HCT116 (cell line): ENCODE measurements at regions not wholly inside any gene's neighbourhood (a gene's known extent, or its start where the extent isn't known, plus 50 kb on each side); places are given as distances from the start of the nearest gene placed in this dataset.

Experiments
- ATAC-seq: fragments of 200-7000 bp; cut with Tn5 transposase; 2 replicates; pipeline ENCODE4 v1.9.1; 2020; ENCODE audit warnings: mild to moderate bottlenecking, moderate library complexity
- BruUV-seq: library from RNA; stranded (reverse); fragments of 400-500 nt; replicated peaks from 2 replicates; lab custom pipeline; 2021; lab: Mats Ljungman, UMichigan
- CTCF ChIA-PET: fragments of 300-600 bp; sonication (Branson Sonifier 250); formaldehyde crosslinking; loops from one replicate; lab custom pipeline; 2021; ENCODE audit warnings: antibody characterized with exemption; lab: Charles Lee
- POLR2A ChIA-PET: fragments of 300-600, 350-600 bp; sonication (Branson Sonifier 250); formaldehyde crosslinking; loops from one replicate; lab custom pipeline; 2021; ENCODE audit warnings: antibody characterized with exemption; lab: Charles Lee
- RAD21 ChIA-PET, 2 experiments: fragments of 300-600 bp; sonication (Branson Sonifier 250); formaldehyde crosslinking; loops; one replicate each; lab custom pipeline; 2023; ENCODE audit warnings: low total read pairs in 2 of 2; ENCODE audit not compliant: uncharacterized antibody in 2 of 2, unreplicated experiment in 2 of 2, low non-redundant PET in 1 of 2; lab: Charles Lee
- DNase-seq: peaks from one replicate; pipeline ENCODE4 v3.0.0-alpha.2; 2010; ENCODE audit warnings: low read depth, low spot score
- H2AFZ ChIP-seq: fragments of 200-600 bp; shearing (Covaris generic), sonication (generic); 2 replicates; pipeline ENCODE4 v1.6.1; 2017; ENCODE audit warnings: low read depth, mixed run types, mixed read lengths, antibody characterized with exemption, low read length; ENCODE audit not compliant: poor library complexity, severe bottlenecking
- H3K27ac ChIP-seq: 2 replicates; pipeline ENCODE4 v1.5.1; 2012; ENCODE audit warnings: low read depth, low read length
- H3K27me3 ChIP-seq: fragments of 200-600 bp; sonication (generic); 2 replicates; pipeline ENCODE4 v1.6.1; 2016; ENCODE audit warnings: mixed run types, low read length, mixed read lengths; ENCODE audit not compliant: insufficient read depth
- H3K36me3 ChIP-seq, 2 experiments: fragments of 200-500 bp in 1 of 2; fragments of 200-600 bp in 1 of 2; sonication (Bioruptor generic) in 1 of 2; sonication (generic) in 1 of 2; 2 replicates each; pipeline versions ENCODE4 v1.5.1 to v1.6.1; 2014 to 2016; ENCODE audit warnings: low read length in 2 of 2, inconsistent platforms in 1 of 2, mixed read lengths in 1 of 2, mixed run types in 1 of 2; ENCODE audit not compliant: insufficient read depth in 2 of 2, control insufficient read depth in 1 of 2
- H3K4me1 ChIP-seq, 2 experiments: fragments of 200-600 bp in 1 of 2; sonication (generic) in 1 of 2; 2 replicates each; pipeline versions ENCODE4 v1.5.1 to v1.6.1; 2012 to 2017; ENCODE audit warnings: low read length in 2 of 2, inconsistent platforms in 1 of 2, mild to moderate bottlenecking in 1 of 2, mixed read lengths in 1 of 2, mixed run types in 1 of 2, moderate library complexity in 1 of 2; ENCODE audit not compliant: insufficient read depth in 2 of 2, control insufficient read depth in 1 of 2
- H3K4me2 ChIP-seq: fragments of 200-600 bp; sonication (generic); 2 replicates; pipeline ENCODE4 v1.6.1; 2017; ENCODE audit warnings: mixed run types, low read length, mixed read lengths
- H3K4me3 ChIP-seq, 2 experiments: fragments of 200-600 bp in 1 of 2; sonication (generic) in 1 of 2; replicated peaks in 1 of 2; 2 replicates each; pipeline ENCODE4 v1.5.1; 2011 to 2016; ENCODE audit warnings: low read length in 2 of 2, control low read depth in 1 of 2, low read depth in 1 of 2, mild to moderate bottlenecking in 1 of 2, mixed read lengths in 1 of 2, mixed run types in 1 of 2
- H3K79me2 ChIP-seq: fragments of 200-600 bp; sonication (generic); 2 replicates; pipeline ENCODE4 v1.6.1; 2017; ENCODE audit warnings: mild to moderate bottlenecking, mixed run types, low read length, moderate library complexity, mixed read lengths; ENCODE audit not compliant: insufficient read depth
- H3K9ac ChIP-seq: fragments of 200-600 bp; sonication (generic); 2 replicates; pipeline ENCODE4 v1.6.1; 2016; ENCODE audit warnings: low read length, mixed read lengths
- H3K9me2 ChIP-seq: fragments of 200-600 bp; sonication (generic), shearing (Covaris generic); 2 replicates; pipeline ENCODE4 v1.6.1; 2017; ENCODE audit warnings: mixed run types, mild to moderate bottlenecking, moderate library complexity; ENCODE audit not compliant: insufficient read depth
- H3K9me3 ChIP-seq, 2 experiments: fragments of 200-500 bp in 1 of 2; fragments of 200-600 bp in 1 of 2; sonication (Bioruptor generic) in 1 of 2; sonication (generic) in 1 of 2; 2 replicates each; pipeline ENCODE4 v1.6.1; 2014 to 2017; ENCODE audit warnings: low read length in 2 of 2, mixed read lengths in 2 of 2, inconsistent platforms in 1 of 2, low read depth in 1 of 2, mild to moderate bottlenecking in 1 of 2, mixed run types in 1 of 2, moderate library complexity in 1 of 2; ENCODE audit not compliant: control insufficient read depth in 1 of 2, insufficient read depth in 1 of 2
- H4K20me1 ChIP-seq: fragments of 200-600 bp; sonication (generic), shearing (Covaris generic); 2 replicates; pipeline ENCODE4 v1.6.1; 2017; ENCODE audit warnings: mixed run types, mild to moderate bottlenecking, moderate library complexity; ENCODE audit not compliant: insufficient read depth
- CEBPB ChIP-seq: IDR thresholded peaks from 2 replicates; pipeline ENCODE4 v1.6.1; 2012; ENCODE audit warnings: low read depth
- EGR1 ChIP-seq: IDR thresholded peaks from 2 replicates; pipeline ENCODE4 v1.6.1; 2012; ENCODE audit warnings: low read depth
- EZH2 ChIP-seq: fragments of 200-600 bp; sonication (generic); IDR thresholded peaks from 2 replicates; pipeline ENCODE4 v1.6.1; 2017; ENCODE audit warnings: antibody characterized with exemption, mixed run types
- EZH2phosphoT487 ChIP-seq: fragments of 200-600 bp; IDR thresholded peaks from 2 replicates; pipeline ENCODE4 v1.6.1; 2018; ENCODE audit warnings: antibody characterized with exemption, borderline replicate concordance
- JUND ChIP-seq: IDR thresholded peaks from 2 replicates; pipeline ENCODE4 v1.6.1; 2012
- POLR2A ChIP-seq: IDR thresholded peaks from 2 replicates; pipeline ENCODE4 v1.7.0; 2011; ENCODE audit warnings: borderline replicate concordance; ENCODE audit not compliant: insufficient read depth, insufficient read length; ENCODE audit errors: extremely low read depth
- RAD21 ChIP-seq: IDR thresholded peaks from 2 replicates; pipeline ENCODE4 v1.6.1; 2012; ENCODE audit warnings: low read depth, mild to moderate bottlenecking
- REST ChIP-seq: IDR thresholded peaks from 2 replicates; pipeline ENCODE4 v1.6.1; 2012; ENCODE audit warnings: low read depth
- SIN3A ChIP-seq: IDR thresholded peaks from 2 replicates; pipeline ENCODE4 v1.6.1; 2012; ENCODE audit warnings: low read depth
- TCF7L2 ChIP-seq: IDR thresholded peaks from 2 replicates; pipeline ENCODE4 v1.7.0; 2011; ENCODE audit warnings: borderline replicate concordance, inconsistent platforms; ENCODE audit not compliant: insufficient read depth, insufficient read length; ENCODE audit errors: extremely low read depth
- ZBTB33 ChIP-seq: IDR thresholded peaks from 2 replicates; pipeline ENCODE4 v1.6.1; 2011; ENCODE audit warnings: mild to moderate bottlenecking, low read length, moderate library complexity; ENCODE audit not compliant: insufficient replicate concordance; ENCODE audit errors: extremely low read depth
- ZFX ChIP-seq: fragments of 450-650 bp; IDR thresholded peaks from 2 replicates; pipeline ENCODE4 v1.6.1; 2017
- intact Hi-C: fragments of 100-400 bp; cut with micrococcal nuclease; formaldehyde crosslinking; loops from 2 replicates; pipeline ENCODE4 v1.10.0; 2022
- TF ChIP-seq, protein P1 (sequence below): IDR thresholded peaks from 2 replicates; pipeline ENCODE4 v1.6.1; 2012

- ATAC-seq (no peak), DNase-seq (no peak)
- ChIA-PET CTCF (no interaction called here), POLR2A (no interaction called here), RAD21 (no interaction called here)
- Histone ChIP-seq H3K4me2 (no peak overlapping the region), H2AFZ (no peak overlapping the region), H3K9ac (no peak overlapping the region), H3K9me2 (no peaks in the 10 kb centered on the region), H3K4me1 (peaks cover under 1 to 3% of the 10 kb centered on the region in 2 experiments; a peak in 2 of 4 replicates), H3K27me3 (no peaks in the 10 kb centered on the region), H3K9me3 (peaks cover 0 to 14% of the 10 kb centered on the region in 2 experiments; a peak in 2 of 4 replicates), H3K4me3 (no peak overlapping the region), H3K36me3 (no peaks in the 10 kb centered on the region), H3K27ac (no peak overlapping the region), H3K79me2 (no peaks in the 10 kb centered on the region), H4K20me1 (no peaks in the 10 kb centered on the region)
- BruUV-seq: no TSS peak
- intact Hi-C loops: loop anchor here (10.0 kb wide), 1 partner anchor 100 kb away; no protein-coding TSS in a partner anchor
- TF ChIP-seq CEBPB (no peak), JUND (no peak), TCF7L2 (no peak), RAD21 (no peak), POLR2A (no peak), REST (no peak), ZFX (no peak), EZH2phosphoT487 (no peak), ZBTB33 (no peak), EGR1 (no peak), SIN3A (no peak), EZH2 (no peak)
- TF ChIP-seq, protein P1, sequence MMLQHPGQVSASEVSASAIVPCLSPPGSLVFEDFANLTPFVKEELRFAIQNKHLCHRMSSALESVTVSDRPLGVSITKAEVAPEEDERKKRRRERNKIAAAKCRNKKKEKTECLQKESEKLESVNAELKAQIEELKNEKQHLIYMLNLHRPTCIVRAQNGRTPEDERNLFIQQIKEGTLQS: no peak
These were observed 126.5 kb downstream of the DLL1 start for GRCh38 chr6:170164271-170164900.
